Inflammatory macrophage (primary cell): ENCODE measurements at regions not wholly inside any gene's neighbourhood (a gene's known extent, or its start where the extent isn't known, plus 50 kb on each side); places are given as distances from the start of the nearest gene placed in this dataset.

Experiments
- DNase-seq, 2 donors: peaks; one replicate each; pipeline ENCODE4 v3.0.0-alpha.2; 2020 to 2022

DNA sequence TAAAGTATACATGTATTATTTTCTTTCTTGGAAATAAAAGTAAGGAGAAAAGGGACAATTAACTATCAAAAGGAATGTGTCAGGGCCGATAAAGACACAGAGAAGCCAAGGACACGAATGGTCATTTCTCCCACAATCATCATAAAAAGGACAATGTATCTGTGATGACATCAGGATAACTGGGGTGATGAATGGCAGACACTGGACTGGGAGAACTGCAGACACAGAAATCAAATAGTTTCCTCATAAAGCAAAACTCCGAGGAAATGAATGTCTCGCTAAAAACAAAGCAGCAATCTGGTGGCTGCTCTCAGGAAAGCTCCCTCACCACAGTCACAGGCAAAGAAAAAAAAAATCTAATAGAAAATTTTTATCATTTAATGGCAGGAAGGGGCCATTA lies 69.3 kb upstream of the NPY start:
- DNase-seq, result no peak

- DNase-seq, result no peak
These were observed 67.3 kb upstream of the NPY start for GRCh38 chr7:24216576-24217125.

DNA sequence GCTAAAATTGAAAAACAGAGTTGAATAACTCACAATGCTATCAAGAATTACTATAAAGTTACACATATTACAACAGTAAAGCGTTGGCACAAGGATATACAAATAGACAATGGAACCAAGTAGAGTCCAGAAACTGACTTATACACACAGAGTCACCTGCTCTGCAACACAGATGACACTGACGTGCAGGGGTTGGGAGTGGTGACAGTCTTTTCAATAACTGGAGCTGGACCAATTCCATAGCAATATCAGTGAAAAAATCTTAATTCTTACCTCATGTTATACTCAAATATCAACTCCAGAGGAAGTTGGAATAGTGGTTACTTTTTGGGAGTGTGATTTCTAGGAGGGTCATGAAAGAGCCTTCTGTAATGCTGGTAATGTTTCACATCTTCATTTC lies 62.5 kb upstream of the NPY start:
- no peak for DNase-seq

DNA sequence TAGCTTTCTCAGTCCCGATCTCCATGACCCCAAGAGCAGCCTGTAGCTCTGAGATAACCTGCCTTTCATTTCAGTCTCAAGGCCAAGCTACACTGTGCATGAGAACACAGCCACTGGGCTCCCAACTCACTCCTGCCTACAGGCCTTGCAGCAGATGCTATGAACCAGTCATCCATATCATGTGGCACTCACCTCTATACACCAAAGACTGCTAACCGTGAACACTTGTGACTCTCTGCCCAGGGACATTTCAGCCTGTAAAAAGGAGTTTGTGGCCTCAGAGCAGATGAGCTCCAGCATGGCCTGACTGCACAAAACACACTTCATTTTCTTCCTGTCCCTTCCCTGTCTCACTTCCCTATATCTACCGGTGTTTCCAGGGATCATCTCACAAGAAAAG lies 56.9 kb upstream of the NPY start:
- DNase-seq, result no peak

GRCh38 chr7:24227603-24228359 lies 56.2 kb upstream of the NPY start:
- DNase-seq, result no peak

GRCh38 chr7:24229481-24230226 lies 54.3 kb upstream of the NPY start:
- no peak for DNase-seq

- no peak for DNase-seq
These were observed 52.5 kb upstream of the NPY start for GRCh38 chr7:24231493-24231892.

DNA sequence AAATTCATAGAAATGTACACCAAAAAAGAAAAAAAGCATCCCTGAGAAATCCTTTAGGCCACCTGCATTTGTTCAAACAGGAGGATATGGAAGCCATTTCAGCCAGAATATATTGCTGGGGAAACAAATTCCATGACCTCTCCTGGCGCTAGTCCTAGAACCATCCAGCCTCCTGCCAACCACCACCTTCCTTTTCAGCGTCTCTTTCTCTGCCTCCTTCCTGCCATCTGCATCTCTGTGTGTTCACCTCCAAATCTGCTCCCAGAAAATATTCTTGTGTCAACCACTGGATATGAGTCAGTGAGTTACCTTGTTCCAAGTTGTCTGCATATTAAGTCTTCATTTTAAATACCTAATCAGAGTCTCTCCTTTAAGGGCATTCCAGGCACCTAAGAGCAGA lies 50.6 kb upstream of the NPY start:
- DNase-seq, result no peak
